ENCODE measurements at regions not wholly inside any gene's neighbourhood (a gene's known extent, or its start where the extent isn't known, plus 50 kb on each side); places are given as distances from the start of the nearest gene placed in this dataset.

DNA sequence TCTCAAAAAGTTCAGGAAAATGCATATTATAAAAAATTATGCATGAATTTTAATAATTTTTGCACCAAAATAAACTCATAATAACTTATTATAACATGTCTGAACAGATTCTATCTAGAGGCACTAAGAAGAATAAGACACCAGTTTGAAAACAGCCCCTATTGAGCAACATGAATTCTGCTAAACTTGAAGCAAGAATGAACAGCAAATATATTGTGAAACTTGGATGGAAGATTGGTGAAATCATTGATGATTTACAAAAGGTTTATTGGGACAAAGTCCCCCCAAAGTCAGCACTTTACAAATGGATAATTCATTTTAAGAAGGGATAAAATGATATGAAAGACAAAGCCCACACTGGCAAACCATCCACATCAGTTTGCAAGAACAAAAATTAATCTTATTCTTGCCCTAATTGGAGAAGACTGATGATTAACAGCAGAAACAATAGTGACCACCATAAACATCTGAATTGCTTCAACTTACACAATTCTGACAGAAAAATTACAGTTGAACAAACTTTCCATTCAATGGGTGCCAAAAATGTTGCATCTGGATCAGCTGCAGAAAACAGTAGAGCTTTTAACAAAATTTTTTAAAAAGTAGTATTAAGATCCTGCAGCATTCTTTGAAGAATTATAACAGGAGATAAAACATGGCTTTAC lies 257.5 kb upstream of the FAT3 start:
- Mint-ChIP-seq H3K4me3 (no peak overlapping the region), H3K4me1 (no peaks in the 10 kb centered on the region), H3K36me3 (no peaks in the 10 kb centered on the region), H3K27ac (no peak overlapping the region), H3K27me3 (no peaks in the 10 kb centered on the region), H3K9me3 (peaks cover 15% of the 10 kb centered on the region)

DNA sequence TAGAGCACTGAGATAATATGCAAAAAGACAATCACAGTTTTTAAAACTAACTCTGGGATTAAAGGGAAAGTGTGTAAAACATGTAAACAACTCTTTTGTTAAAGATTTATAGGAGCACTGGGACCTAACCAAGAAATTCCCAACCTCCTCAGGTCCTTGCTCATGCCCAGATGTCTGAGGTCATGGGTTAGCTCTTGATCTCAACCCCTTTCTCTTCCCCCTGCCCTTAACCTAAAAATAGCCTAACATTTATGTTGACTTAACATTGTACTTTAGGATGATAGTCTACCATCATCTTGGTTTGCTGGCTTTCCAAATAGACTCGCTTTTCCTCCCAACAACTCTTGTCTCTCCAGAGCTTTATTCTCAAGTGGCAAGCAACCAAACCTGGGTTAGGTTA lies 258.2 kb upstream of the FAT3 start:
- no peak overlapping the region for H3K27ac Mint-ChIP-seq
- H3K9me3 Mint-ChIP-seq = peaks cover 15% of the 10 kb centered on the region
- H3K4me3 Mint-ChIP-seq = no peak overlapping the region
- H3K4me1 Mint-ChIP-seq = no peaks in the 10 kb centered on the region
- no peaks in the 10 kb centered on the region for H3K36me3 Mint-ChIP-seq
- H3K27me3 Mint-ChIP-seq = no peaks in the 10 kb centered on the region

GRCh38 chr11:91960770-91961169 lies 263.8 kb upstream of the FAT3 start:
- Mint-ChIP-seq H3K27ac (no peak overlapping the region), H3K27me3 (no peaks in the 10 kb centered on the region), H3K4me1 (no peaks in the 10 kb centered on the region), H3K9me3 (peaks cover 27% of the 10 kb centered on the region), H3K4me3 (no peak overlapping the region), H3K36me3 (no peaks in the 10 kb centered on the region)

GRCh38 chr11:91959411-91959810 lies 265.2 kb upstream of the FAT3 start:
- H3K36me3 Mint-ChIP-seq = no peaks in the 10 kb centered on the region
- H3K27ac Mint-ChIP-seq = no peak overlapping the region
- H3K27me3 Mint-ChIP-seq = no peaks in the 10 kb centered on the region
- peaks cover 21% of the 10 kb centered on the region for H3K9me3 Mint-ChIP-seq
- H3K4me3 Mint-ChIP-seq = no peak overlapping the region
- H3K4me1 Mint-ChIP-seq = no peaks in the 10 kb centered on the region

GRCh38 chr11:91956711-91957110 lies 267.9 kb upstream of the FAT3 start:
- Mint-ChIP-seq H3K27me3 (no peaks in the 10 kb centered on the region), H3K27ac (no peak overlapping the region), H3K4me1 (no peaks in the 10 kb centered on the region), H3K4me3 (no peak overlapping the region), H3K9me3 (peaks cover 16% of the 10 kb centered on the region), H3K36me3 (no peaks in the 10 kb centered on the region)

GRCh38 chr11:91955206-91955605 lies 269.4 kb upstream of the FAT3 start:
- Mint-ChIP-seq H3K27ac (no peak overlapping the region), H3K4me3 (no peak overlapping the region), H3K4me1 (no peaks in the 10 kb centered on the region), H3K36me3 (no peaks in the 10 kb centered on the region), H3K9me3 (peaks cover 10% of the 10 kb centered on the region), H3K27me3 (no peaks in the 10 kb centered on the region)

GRCh38 chr11:91952056-91952455 lies 272.6 kb upstream of the FAT3 start:
- Mint-ChIP-seq H3K9me3 (peaks cover 4% of the 10 kb centered on the region), H3K27me3 (no peaks in the 10 kb centered on the region), H3K4me3 (no peak overlapping the region), H3K4me1 (no peaks in the 10 kb centered on the region), H3K36me3 (no peaks in the 10 kb centered on the region), H3K27ac (no peak overlapping the region)

- no peaks in the 10 kb centered on the region for H3K36me3 Mint-ChIP-seq
- no peak overlapping the region for H3K27ac Mint-ChIP-seq
- no peak overlapping the region for H3K4me3 Mint-ChIP-seq
- H3K27me3 Mint-ChIP-seq = no peaks in the 10 kb centered on the region
- no peaks in the 10 kb centered on the region for H3K4me1 Mint-ChIP-seq
- H3K9me3 Mint-ChIP-seq = peaks cover 6% of the 10 kb centered on the region
Measured at GRCh38 chr11:91947215-91947820, 277.3 kb upstream of the FAT3 start.

DNA sequence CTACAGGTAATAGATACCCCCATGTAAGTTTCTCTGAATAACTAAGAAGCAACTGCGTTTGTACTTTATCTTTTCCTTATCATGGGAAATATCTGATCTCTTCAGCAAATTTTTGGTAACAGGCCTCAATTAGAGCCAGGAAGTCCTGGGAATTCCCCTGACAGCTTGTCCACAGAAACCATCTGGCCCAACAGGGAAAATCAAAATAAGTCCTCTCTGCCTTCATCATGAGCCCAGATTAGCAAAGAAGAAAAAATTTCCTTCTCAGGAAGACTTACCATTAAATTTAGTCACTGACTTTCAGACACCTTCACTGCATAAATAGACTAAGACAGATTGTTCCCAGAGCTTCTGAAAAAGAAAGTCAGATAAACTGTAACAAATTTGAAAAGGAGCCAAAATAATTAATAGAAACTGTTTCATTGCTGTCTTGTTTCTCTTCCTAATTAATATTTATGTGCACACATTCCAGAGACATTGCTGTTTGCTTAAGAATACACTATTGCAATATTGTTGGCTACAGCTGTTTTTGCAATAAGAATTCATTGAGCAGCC lies 278.1 kb upstream of the FAT3 start:
- no peak overlapping the region for H3K4me3 Mint-ChIP-seq
- no peak overlapping the region for H3K27ac Mint-ChIP-seq
- no peaks in the 10 kb centered on the region for H3K27me3 Mint-ChIP-seq
- no peaks in the 10 kb centered on the region for H3K36me3 Mint-ChIP-seq
- H3K9me3 Mint-ChIP-seq = peaks cover 6% of the 10 kb centered on the region
- no peaks in the 10 kb centered on the region for H3K4me1 Mint-ChIP-seq

DNA sequence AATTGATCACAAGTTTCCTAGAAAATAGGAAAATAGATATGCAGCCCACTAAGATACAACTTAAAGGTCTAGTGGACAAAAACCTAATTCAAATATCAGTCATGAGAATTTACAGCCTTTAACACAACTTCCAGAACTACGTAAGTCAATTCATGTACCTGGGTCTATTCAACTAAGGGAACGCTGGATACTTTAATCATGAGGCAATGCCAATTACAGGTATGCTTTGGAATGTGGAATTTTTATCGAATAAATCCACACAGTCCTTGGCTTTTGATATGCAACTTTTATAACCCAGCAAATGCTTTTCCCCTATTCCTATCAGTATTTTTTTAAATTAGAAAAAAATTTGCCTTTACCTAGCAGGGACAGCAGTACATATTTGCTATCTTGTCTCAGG lies 289.5 kb upstream of the FAT3 start:
- Mint-ChIP-seq H3K4me1 (no peaks in the 10 kb centered on the region), H3K9me3 (no peaks in the 10 kb centered on the region), H3K36me3 (no peaks in the 10 kb centered on the region), H3K27ac (no peak overlapping the region), H3K4me3 (no peak overlapping the region), H3K27me3 (no peaks in the 10 kb centered on the region)

DNA sequence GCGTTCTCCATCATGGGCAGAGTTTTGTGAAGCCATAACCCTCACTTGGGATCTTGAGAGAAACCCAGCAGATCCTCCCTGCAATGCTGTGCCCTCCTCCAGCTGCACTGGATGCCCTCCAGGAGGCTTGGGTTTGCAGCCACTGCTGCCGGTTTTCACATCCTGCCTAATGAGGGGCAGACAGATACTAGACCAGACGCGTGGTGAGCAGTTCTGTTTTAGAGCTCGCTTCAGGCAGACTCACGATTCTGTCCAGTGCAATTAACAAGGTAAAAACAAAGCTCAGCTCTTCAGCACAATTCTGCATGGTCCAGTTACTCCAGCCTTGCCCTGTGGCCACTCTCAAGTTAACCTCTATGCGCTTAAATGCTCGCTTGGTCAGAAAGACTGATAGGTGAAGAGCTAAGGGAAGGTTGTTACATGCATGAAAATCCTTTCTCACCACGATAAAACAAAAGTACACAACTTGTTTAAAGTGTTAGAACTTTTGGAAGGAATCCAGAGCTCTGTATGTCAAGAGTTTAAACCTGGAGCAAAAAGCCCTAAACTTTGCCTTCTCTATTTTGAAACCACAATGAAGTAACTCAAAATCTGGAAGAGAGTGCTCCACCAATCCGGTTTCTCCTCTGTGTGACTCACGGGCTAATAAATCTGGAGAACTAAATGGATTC lies 292.3 kb upstream of the FAT3 start:
- H3K4me1 Mint-ChIP-seq = no peaks in the 10 kb centered on the region
- H3K4me3 Mint-ChIP-seq = no peak overlapping the region
- H3K27me3 Mint-ChIP-seq = no peaks in the 10 kb centered on the region
- no peaks in the 10 kb centered on the region for H3K9me3 Mint-ChIP-seq
- H3K36me3 Mint-ChIP-seq = no peaks in the 10 kb centered on the region
- no peak overlapping the region for H3K27ac Mint-ChIP-seq

DNA sequence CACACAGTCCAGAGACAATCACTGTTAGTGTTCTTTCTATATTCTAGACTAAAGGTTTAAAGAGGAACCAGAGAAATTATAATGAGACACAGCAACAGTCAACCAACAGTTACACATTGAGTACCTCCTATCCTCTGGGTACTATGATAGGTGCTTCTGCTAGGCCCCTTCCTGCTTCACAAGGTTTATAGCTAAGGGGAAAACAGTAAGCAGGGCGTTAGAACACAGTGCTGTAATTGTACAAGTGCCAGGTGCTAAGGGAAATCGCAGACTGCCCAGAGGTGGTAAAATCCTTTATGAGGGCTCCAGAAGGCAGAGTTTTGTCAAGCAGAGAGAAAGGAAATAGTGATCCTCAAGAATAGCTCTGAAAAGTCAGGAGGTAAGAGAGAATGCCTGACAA lies 297.2 kb upstream of the FAT3 start:
- Mint-ChIP-seq H3K27ac (no peak overlapping the region), H3K9me3 (no peaks in the 10 kb centered on the region), H3K4me1 (no peaks in the 10 kb centered on the region), H3K27me3 (no peaks in the 10 kb centered on the region), H3K4me3 (no peak overlapping the region), H3K36me3 (no peaks in the 10 kb centered on the region)

- Mint-ChIP-seq H3K9me3 (no peaks in the 10 kb centered on the region), H3K4me1 (no peaks in the 10 kb centered on the region), H3K36me3 (no peaks in the 10 kb centered on the region), H3K27ac (no peak overlapping the region), H3K4me3 (no peak overlapping the region), H3K27me3 (no peaks in the 10 kb centered on the region)
Measured at GRCh38 chr11:91926965-91927364, 297.7 kb upstream of the FAT3 start.

DNA sequence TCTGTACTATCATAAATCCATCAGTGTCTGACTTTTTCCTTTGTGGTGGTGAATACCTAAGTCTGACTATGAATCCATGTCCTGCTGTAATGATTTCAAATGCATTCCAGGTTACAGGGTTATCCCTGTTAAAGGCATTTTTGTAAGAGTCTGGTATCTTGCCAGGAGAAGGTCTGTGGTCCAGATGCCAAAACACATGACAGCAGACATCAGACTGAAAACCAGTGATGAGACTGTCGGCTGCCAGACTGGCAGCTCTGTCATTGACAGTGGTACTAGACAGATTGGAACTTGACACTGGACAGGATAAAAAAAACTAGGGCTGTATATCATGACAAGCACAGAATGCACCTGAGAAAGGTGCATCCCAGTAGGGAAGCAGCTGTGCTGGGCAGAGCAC lies 301.8 kb upstream of the FAT3 start:
- Mint-ChIP-seq H3K4me1 (no peaks in the 10 kb centered on the region), H3K27ac (no peak overlapping the region), H3K36me3 (no peaks in the 10 kb centered on the region), H3K4me3 (no peak overlapping the region), H3K9me3 (no peaks in the 10 kb centered on the region), H3K27me3 (no peaks in the 10 kb centered on the region)

GRCh38 chr11:91921974-91922373 lies 302.6 kb upstream of the FAT3 start:
- H3K27ac Mint-ChIP-seq = no peak overlapping the region
- no peaks in the 10 kb centered on the region for H3K9me3 Mint-ChIP-seq
- H3K27me3 Mint-ChIP-seq = no peaks in the 10 kb centered on the region
- H3K4me3 Mint-ChIP-seq = no peak overlapping the region
- H3K36me3 Mint-ChIP-seq = no peaks in the 10 kb centered on the region
- H3K4me1 Mint-ChIP-seq = no peaks in the 10 kb centered on the region

DNA sequence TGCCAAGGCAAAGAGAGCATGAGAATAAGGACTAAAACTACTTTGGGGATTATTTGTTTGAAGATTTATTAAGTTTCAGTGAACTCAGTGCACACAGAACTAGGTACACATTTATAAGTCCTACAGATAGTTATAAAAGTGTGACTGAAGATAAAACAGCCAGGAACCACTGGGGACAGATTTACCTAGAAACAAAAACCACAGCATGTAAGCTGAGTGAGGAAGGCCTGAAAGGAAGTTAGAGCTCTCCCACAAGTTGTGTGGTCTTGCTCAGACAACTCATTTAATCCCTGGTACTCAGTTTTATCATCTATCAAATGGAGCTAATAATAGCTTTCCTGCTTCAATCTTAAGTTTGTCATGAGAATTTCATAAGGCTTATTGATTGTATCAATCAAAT lies 311.2 kb upstream of the FAT3 start:
- Mint-ChIP-seq H3K36me3 (no peaks in the 10 kb centered on the region), H3K4me1 (no peaks in the 10 kb centered on the region), H3K27me3 (no peaks in the 10 kb centered on the region), H3K27ac (no peak overlapping the region), H3K4me3 (no peak overlapping the region), H3K9me3 (peaks cover 5% of the 10 kb centered on the region)
